ENCODE measurements at regions not wholly inside any gene's neighbourhood (a gene's known extent, or its start where the extent isn't known, plus 50 kb on each side); places are given as distances from the start of the nearest gene placed in this dataset.

DNA sequence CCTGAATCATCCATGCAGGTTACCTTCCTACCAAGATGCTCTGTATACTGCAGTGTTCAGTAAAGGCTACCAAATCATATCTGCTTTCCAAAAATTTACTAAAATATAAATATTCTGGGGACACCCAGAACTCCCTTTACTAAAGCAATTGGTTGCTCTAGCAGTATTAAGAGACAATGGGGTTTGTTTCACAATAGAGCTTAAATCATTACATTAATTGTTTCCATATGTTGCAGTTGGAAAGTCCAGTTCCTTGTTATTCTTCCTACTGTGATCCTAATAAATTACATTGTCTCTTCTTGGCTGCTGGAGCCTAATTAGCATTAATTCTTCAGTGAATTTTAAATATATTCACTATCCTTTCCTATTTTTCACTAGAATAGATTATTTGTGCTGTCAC is 316.0 kb upstream of the MTNR1B start:
- TF ChIP-seq, protein P1, sequence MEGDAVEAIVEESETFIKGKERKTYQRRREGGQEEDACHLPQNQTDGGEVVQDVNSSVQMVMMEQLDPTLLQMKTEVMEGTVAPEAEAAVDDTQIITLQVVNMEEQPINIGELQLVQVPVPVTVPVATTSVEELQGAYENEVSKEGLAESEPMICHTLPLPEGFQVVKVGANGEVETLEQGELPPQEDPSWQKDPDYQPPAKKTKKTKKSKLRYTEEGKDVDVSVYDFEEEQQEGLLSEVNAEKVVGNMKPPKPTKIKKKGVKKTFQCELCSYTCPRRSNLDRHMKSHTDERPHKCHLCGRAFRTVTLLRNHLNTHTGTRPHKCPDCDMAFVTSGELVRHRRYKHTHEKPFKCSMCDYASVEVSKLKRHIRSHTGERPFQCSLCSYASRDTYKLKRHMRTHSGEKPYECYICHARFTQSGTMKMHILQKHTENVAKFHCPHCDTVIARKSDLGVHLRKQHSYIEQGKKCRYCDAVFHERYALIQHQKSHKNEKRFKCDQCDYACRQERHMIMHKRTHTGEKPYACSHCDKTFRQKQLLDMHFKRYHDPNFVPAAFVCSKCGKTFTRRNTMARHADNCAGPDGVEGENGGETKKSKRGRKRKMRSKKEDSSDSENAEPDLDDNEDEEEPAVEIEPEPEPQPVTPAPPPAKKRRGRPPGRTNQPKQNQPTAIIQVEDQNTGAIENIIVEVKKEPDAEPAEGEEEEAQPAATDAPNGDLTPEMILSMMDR (IDR thresholded peaks at IDR 0.05), result no peak
- TF ChIP-seq POLR2A (IDR thresholded peaks at IDR 0.05), result no peak

Measured in Peyer's patch (tissue), 4 donors.